HFFc6 (cell line): ENCODE measurements at regions not wholly inside any gene's neighbourhood (a gene's known extent, or its start where the extent isn't known, plus 50 kb on each side); places are given as distances from the start of the nearest gene placed in this dataset.

Source experiments
- DNase-seq: peaks from one replicate; pipeline ENCODE4 v3.0.0-alpha.2; 2018
- H3K27ac Mint-ChIP-seq: 2 replicates; pipeline ENCODE4 v1.8.0; 2020; ENCODE audit warnings: mild to moderate bottlenecking, mixed read lengths
- H3K27me3 Mint-ChIP-seq: 2 replicates; pipeline ENCODE4 v1.8.0; 2021; ENCODE audit warnings: mild to moderate bottlenecking, moderate library complexity, mixed read lengths; ENCODE audit not compliant: insufficient read depth
- H3K36me3 Mint-ChIP-seq: 2 replicates; pipeline ENCODE4 v1.8.0; 2021; ENCODE audit warnings: low read depth, mixed read lengths
- H3K4me1 Mint-ChIP-seq: 2 replicates; pipeline ENCODE4 v1.8.0; 2020; ENCODE audit warnings: low read depth, mixed read lengths
- H3K4me3 Mint-ChIP-seq: 2 replicates; pipeline ENCODE4 v1.8.0; 2020; ENCODE audit warnings: mild to moderate bottlenecking, moderate library complexity, mixed read lengths
- H3K9me3 Mint-ChIP-seq: 2 replicates; pipeline ENCODE4 v1.8.0; 2020; ENCODE audit warnings: mild to moderate bottlenecking, mixed read lengths
- CTCF ChIP-seq: fragments of 200-600 bp; sonication (generic); IDR thresholded peaks from 2 replicates; pipeline ENCODE4 v1.5.0; 2021; ENCODE audit warnings: antibody characterized with exemption, mild to moderate bottlenecking

GRCh38 chr2:844715-845114 lies 105.9 kb upstream of the SNTG2 start:
- no peaks in the 10 kb centered on the region for H3K4me1 Mint-ChIP-seq
- no peak overlapping the region for H3K4me3 Mint-ChIP-seq

GRCh38 chr2:842151-842803 lies 108.4 kb upstream of the SNTG2 start:
- Mint-ChIP-seq H3K9me3 (peaks cover 15% of the 10 kb centered on the region), H3K4me3 (no peak overlapping the region), H3K27me3 (no peaks in the 10 kb centered on the region), H3K27ac (no peak overlapping the region), H3K36me3 (no peaks in the 10 kb centered on the region), H3K4me1 (no peaks in the 10 kb centered on the region)
- DNase-seq, result no peak
- TF ChIP-seq CTCF, result no peak

More at GRCh38 chr2:844715-845114, 105.9 kb upstream of the SNTG2 start:
- H3K27me3 Mint-ChIP-seq, result no peaks in the 10 kb centered on the region
- H3K9me3 Mint-ChIP-seq, result peaks cover 7% of the 10 kb centered on the region; the same call in 1 of the 2 replicates
- DNase-seq, result no peak
- no peak for TF ChIP-seq CTCF
- no peaks in the 10 kb centered on the region for H3K36me3 Mint-ChIP-seq
- H3K27ac Mint-ChIP-seq, result no peak overlapping the region

GRCh38 chr2:841036-841435 lies 109.6 kb upstream of the SNTG2 start:
- no peak for DNase-seq
- Mint-ChIP-seq H3K36me3 (no peaks in the 10 kb centered on the region), H3K27ac (no peak overlapping the region), H3K4me1 (no peaks in the 10 kb centered on the region), H3K9me3 (peaks cover 14% of the 10 kb centered on the region), H3K4me3 (no peak overlapping the region), H3K27me3 (no peaks in the 10 kb centered on the region)
- no peak for TF ChIP-seq CTCF

GRCh38 chr2:834233-834632 lies 116.4 kb upstream of the SNTG2 start:
- Mint-ChIP-seq H3K27ac (no peak overlapping the region), H3K4me3 (no peak overlapping the region), H3K36me3 (no peaks in the 10 kb centered on the region), H3K4me1 (no peaks in the 10 kb centered on the region), H3K27me3 (peaks cover 2% of the 10 kb centered on the region; the same call in 1 of the 2 replicates), H3K9me3 (peaks cover 56% of the 10 kb centered on the region)
- no peak for TF ChIP-seq CTCF
- DNase-seq, result no peak

GRCh38 chr2:833180-833579 lies 117.5 kb upstream of the SNTG2 start:
- Mint-ChIP-seq H3K9me3 (peaks cover 60% of the 10 kb centered on the region), H3K36me3 (no peaks in the 10 kb centered on the region), H3K27ac (no peak overlapping the region), H3K4me3 (no peak overlapping the region), H3K27me3 (peaks cover 2% of the 10 kb centered on the region), H3K4me1 (no peaks in the 10 kb centered on the region)
- no peak for DNase-seq
- no peak for TF ChIP-seq CTCF
